ENCODE measurements at regions not wholly inside any gene's neighbourhood (a gene's known extent, or its start where the extent isn't known, plus 50 kb on each side); places are given as distances from the start of the nearest gene placed in this dataset.

- H3K4me2 ChIP-seq (ENCODE audit: insufficient read depth in 1 of 2, low read depth in 2 of 2, low read length in 2 of 2), result no peak overlapping the region
- H4K91ac ChIP-seq (replicated peaks; ENCODE audit: insufficient read length, low read length), result no peak overlapping the region
- no peak overlapping the region for H2BK12ac ChIP-seq (ENCODE audit: low read depth, low read length)
- no peak for DNase-seq (ENCODE audit: low read depth in 1 of 2, low spot score in 2 of 2)
- H3K27me3 ChIP-seq (replicated peaks in 1 of 4; ENCODE audit: control insufficient read depth in 3 of 4, extremely low read depth in 1 of 4, insufficient read depth in 3 of 4, low read length in 3 of 4), result no peaks in the 10 kb centered on the region
- H3K27ac ChIP-seq (ENCODE audit: low read depth, low read length), result no peak overlapping the region
- no peak overlapping the region for H2BK120ac ChIP-seq (replicated peaks; ENCODE audit: low read depth, low read length)
- no peaks in the 10 kb centered on the region for H3K36me3 ChIP-seq (ENCODE audit: control insufficient read depth in 2 of 4, insufficient read depth in 4 of 4, low read length in 3 of 4)
- no peaks in the 10 kb centered on the region for H3K23me2 ChIP-seq (ENCODE audit: low read depth, low read length)
- no peaks in the 10 kb centered on the region for H3K79me2 ChIP-seq (ENCODE audit: control insufficient read depth in 1 of 2, insufficient read depth in 2 of 2, low read length in 2 of 2)
- no peak overlapping the region for H3K14ac ChIP-seq (ENCODE audit: insufficient read length)
- H2AFZ ChIP-seq (ENCODE audit: low read length), result peak overlapping the region; percentile 57; the same call in 1 of the 2 replicates
- H3K4me1 ChIP-seq (replicated peaks in 1 of 4; ENCODE audit: control insufficient read depth in 3 of 4, insufficient read depth in 4 of 4, low read length in 3 of 4), result peaks cover 2 to 4% (median 3%) of the 10 kb centered on the region in 4 experiments; a peak in 3 of 7 replicates
- no peak overlapping the region for H3K9ac ChIP-seq (replicated peaks in 1 of 4; ENCODE audit: extremely low read depth in 1 of 4, low read depth in 3 of 4, low read length in 3 of 4)
- no peak overlapping the region for H3K23ac ChIP-seq (ENCODE audit: insufficient read length)
- H3K79me1 ChIP-seq (ENCODE audit: low read depth, low read length), result no peaks in the 10 kb centered on the region
- WGBS, 2 experiments (ENCODE audit: extremely low coverage in 1 of 2, insufficient coverage in 1 of 2, insufficient read length in 1 of 2, insufficient replicate concordance in 2 of 2, low coverage in 1 of 2, low lambda C conversion rate in 2 of 2, missing lambda C conversion rate in 1 of 2), result 85% methylated on average over 3 of the region's 3 CpGs; no CpG with 5 or more reads in 1 of the 2 experiments
- peak; percentile 13 for FAIRE-seq
- no peak overlapping the region for H3K56ac ChIP-seq (replicated peaks; ENCODE audit: insufficient read length, low read depth, low read length)
- peak overlapping the region; percentile 38; the same call in 1 of the 2 replicates for H4K8ac ChIP-seq (ENCODE audit: extremely low read depth, insufficient read depth, low read length)
- no peak overlapping the region for H2AK5ac ChIP-seq (ENCODE audit: low read depth, low read length)
- H3K9me3 ChIP-seq (ENCODE audit: insufficient read depth in 2 of 2, low read depth in 1 of 2, low read length in 1 of 2), result no peaks in the 10 kb centered on the region
- no peak overlapping the region for H2BK15ac ChIP-seq (ENCODE audit: low read length)
- no peaks in the 10 kb centered on the region for H4K20me1 ChIP-seq (replicated peaks in 1 of 2; ENCODE audit: control insufficient read depth in 1 of 2, insufficient read depth in 2 of 2, low read length in 2 of 2)
- no peak overlapping the region for H4K5ac ChIP-seq (ENCODE audit: insufficient read length, low read depth, low read length)
- H3K4me3 ChIP-seq (ENCODE audit: extremely low read depth in 1 of 4, insufficient read depth in 2 of 4, low read depth in 3 of 4, low read length in 4 of 4), result no peak overlapping the region
- no peak overlapping the region for H2BK5ac ChIP-seq (ENCODE audit: low read depth, low read length)
- POLR2A ChIA-PET (ENCODE audit: partially characterized antibody), result interaction anchor here (0.6 to 1.3 kb wide), 2 partner anchors 73 to 127 kb away, joined by 3 read pairs; partner anchors contain the start of gene ZNF644
- H3K4ac ChIP-seq (replicated peaks; ENCODE audit: insufficient read length, low read depth, low read length), result no peak overlapping the region
- CTCF ChIA-PET (ENCODE audit: partially characterized antibody), result interaction anchor here (0.6 to 1.9 kb wide), 4 partner anchors 10 to 425 kb away, joined by 3 to 20 read pairs (median 3); no protein-coding TSS in a partner anchor
- no peak overlapping the region; the same call in 1 of the 2 replicates for H3K18ac ChIP-seq (ENCODE audit: extremely low read depth, low read length)
- no peak overlapping the region for H2BK20ac ChIP-seq (ENCODE audit: low read length)
- TF ChIP-seq RAD21 (IDR thresholded peaks at IDR 0.05 in 1 of 2, conservative IDR thresholded peaks at IDR 0.05 in 1 of 2; ENCODE audit: low read depth in 2 of 2, low read length in 2 of 2) (peak in 1 of 2 experiments; percentile 31; a peak in 2 of 4 replicates), YY1 (IDR thresholded peaks at IDR 0.05; ENCODE audit: low read depth, low read length) (no peak), RNF2 (IDR thresholded peaks at IDR 0.05; ENCODE audit: borderline replicate concordance, low read depth, low read length, missing control alignments, poor library complexity, severe bottlenecking) (no peak), EZH2 (IDR thresholded peaks at IDR 0.05; ENCODE audit: low read depth, low read length, severe bottlenecking) (no peak), CTCF (IDR thresholded peaks at IDR 0.05; ENCODE audit: control extremely low read depth in 1 of 3, insufficient read depth in 1 of 3, low read depth in 1 of 3, low read length in 3 of 3) (peak; percentile 8 to 37 (median 16); a peak in 3 of 4 replicates), GABPA (IDR thresholded peaks at IDR 0.05; ENCODE audit: borderline replicate concordance, insufficient read depth, low read length) (no peak), E2F6 (IDR thresholded peaks at IDR 0.05) (no peak), ATF3 (IDR thresholded peaks at IDR 0.05; ENCODE audit: insufficient read depth, low read depth, low read length) (0 out of 2 replicates have a peak, but pooled peaks have one; percentile 11)
Measured at GRCh38 chr1:91148641-91149069, 126.8 kb upstream of the ZNF644 start.

Data from H1 (cell line).